Upper lobe of left lung (tissue), 4 donors: ENCODE measurements at regions not wholly inside any gene's neighbourhood (a gene's known extent, or its start where the extent isn't known, plus 50 kb on each side); places are given as distances from the start of the nearest gene placed in this dataset.

Experiments
- POLR2AphosphoS5 ChIP-seq, 2 donors: sonication (generic); formaldehyde crosslinking; IDR thresholded peaks; one replicate each; pipeline ENCODE4 v1.5.1; 2017; ENCODE audit warnings: antibody characterized with exemption in 2 of 2
- TF ChIP-seq, protein P1 (sequence below), 6 experiments: fragments of 450-650 bp in 4 of 6; fragments of 200-600 bp in 2 of 6; sonication (generic) in 2 of 6; IDR thresholded peaks; one replicate each; pipeline ENCODE4 v1.5.1; 2016 to 2019; ENCODE audit warnings: antibody characterized with exemption in 6 of 6

DNA sequence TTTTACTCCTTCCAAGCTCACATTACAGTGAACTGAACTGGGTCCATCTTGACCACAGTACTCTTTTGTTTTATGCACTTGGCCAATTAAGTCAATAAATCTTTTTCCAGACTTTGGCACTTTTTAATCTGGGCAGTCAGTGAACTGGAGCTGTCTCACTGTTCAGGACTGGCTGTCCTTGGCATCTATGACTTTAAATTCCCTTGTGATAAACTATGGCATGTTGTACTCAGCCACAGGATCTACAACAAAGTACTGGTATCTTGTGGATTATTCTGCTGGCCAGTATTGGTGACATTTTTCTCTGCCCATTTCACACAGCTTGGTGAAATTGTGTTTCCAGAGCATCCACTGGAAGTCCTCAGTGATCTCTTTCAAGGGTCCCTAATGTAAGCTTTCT is 1144.8 kb upstream of the SEMA6A start:
- TF ChIP-seq, protein P1, sequence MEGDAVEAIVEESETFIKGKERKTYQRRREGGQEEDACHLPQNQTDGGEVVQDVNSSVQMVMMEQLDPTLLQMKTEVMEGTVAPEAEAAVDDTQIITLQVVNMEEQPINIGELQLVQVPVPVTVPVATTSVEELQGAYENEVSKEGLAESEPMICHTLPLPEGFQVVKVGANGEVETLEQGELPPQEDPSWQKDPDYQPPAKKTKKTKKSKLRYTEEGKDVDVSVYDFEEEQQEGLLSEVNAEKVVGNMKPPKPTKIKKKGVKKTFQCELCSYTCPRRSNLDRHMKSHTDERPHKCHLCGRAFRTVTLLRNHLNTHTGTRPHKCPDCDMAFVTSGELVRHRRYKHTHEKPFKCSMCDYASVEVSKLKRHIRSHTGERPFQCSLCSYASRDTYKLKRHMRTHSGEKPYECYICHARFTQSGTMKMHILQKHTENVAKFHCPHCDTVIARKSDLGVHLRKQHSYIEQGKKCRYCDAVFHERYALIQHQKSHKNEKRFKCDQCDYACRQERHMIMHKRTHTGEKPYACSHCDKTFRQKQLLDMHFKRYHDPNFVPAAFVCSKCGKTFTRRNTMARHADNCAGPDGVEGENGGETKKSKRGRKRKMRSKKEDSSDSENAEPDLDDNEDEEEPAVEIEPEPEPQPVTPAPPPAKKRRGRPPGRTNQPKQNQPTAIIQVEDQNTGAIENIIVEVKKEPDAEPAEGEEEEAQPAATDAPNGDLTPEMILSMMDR (IDR thresholded peaks at IDR 0.05), result no peak
- TF ChIP-seq POLR2AphosphoS5 (IDR thresholded peaks at IDR 0.05), result no peak
